Breast epithelium (tissue), 4 donors: ENCODE measurements at regions not wholly inside any gene's neighbourhood (a gene's known extent, or its start where the extent isn't known, plus 50 kb on each side); places are given as distances from the start of the nearest gene placed in this dataset.

Source experiments
- DNase-seq, 2 donors: peaks; one replicate each; pipeline ENCODE4 v3.0.0-alpha.2; 2019; ENCODE audit warnings: low spot score in 2 of 2
- H3K27ac ChIP-seq, 2 donors: fragments of 200-600 bp; sonication (generic) in 1 of 2; one replicate each; pipeline ENCODE4 v1.5.1; 2016 to 2019; ENCODE audit warnings: mild to moderate bottlenecking in 1 of 2
- H3K27me3 ChIP-seq, 2 donors: fragments of 200-600 bp; sonication (generic) in 1 of 2; one replicate each; pipeline versions ENCODE4 v1.5.1 to v1.6.0; 2017 to 2019; ENCODE audit warnings: control low read depth in 1 of 2, mild to moderate bottlenecking in 1 of 2
- H3K36me3 ChIP-seq: fragments of 200-600 bp; one replicate; pipeline ENCODE4 v1.5.1; 2019
- H3K4me1 ChIP-seq, 2 donors: fragments of 200-600 bp; sonication (generic); one replicate each; pipeline ENCODE4 v1.5.1; 2016 to 2019; ENCODE audit warnings: control low read depth in 1 of 2
- H3K4me3 ChIP-seq, 3 donors: fragments of 200-600 bp; sonication (generic); 1 replicate in 2 of 3; 2 replicates in 1 of 3; pipeline ENCODE4 v1.5.1; 2016 to 2019; ENCODE audit warnings: mild to moderate bottlenecking in 3 of 3, moderate library complexity in 2 of 3
- H3K9me3 ChIP-seq, 2 donors: fragments of 200-600 bp; sonication (generic) in 1 of 2; one replicate each; pipeline ENCODE4 v1.5.1; 2016 to 2019; ENCODE audit warnings: control low read depth in 1 of 2
- POLR2A ChIP-seq: fragments of 450-650 bp; IDR thresholded peaks from one replicate; pipeline ENCODE4 v1.6.1; 2016; ENCODE audit warnings: antibody characterized with exemption, mild to moderate bottlenecking, moderate library complexity
- POLR2AphosphoS5 ChIP-seq, 3 donors: sonication (generic); formaldehyde crosslinking; IDR thresholded peaks; one replicate each; pipeline ENCODE4 v1.6.1; 2017; ENCODE audit warnings: antibody characterized with exemption in 3 of 3
- intact Hi-C: fragments of 100-400 bp; cut with DNase I; formaldehyde crosslinking; loops from one replicate; pipeline ENCODE4 v1.15.1; 2023; ENCODE audit warnings: low total_unique reads
- TF ChIP-seq, protein P1 (sequence below), 3 donors: fragments of 450-650 bp; IDR thresholded peaks; one replicate each; pipeline ENCODE4 v1.5.1; 2016 to 2017; ENCODE audit warnings: antibody characterized with exemption in 3 of 3, mild to moderate bottlenecking in 3 of 3, moderate library complexity in 3 of 3

GRCh38 chr10:33722067-33722466 lies 387.6 kb upstream of the NRP1 start:
- H3K27ac ChIP-seq = no peak overlapping the region
- H3K9me3 ChIP-seq = no peaks in the 10 kb centered on the region
- H3K36me3 ChIP-seq = no peaks in the 10 kb centered on the region
- H3K27me3 ChIP-seq = no peaks in the 10 kb centered on the region
- no peak for DNase-seq
- intact Hi-C loops = no loop called here
- no peak overlapping the region for H3K4me3 ChIP-seq
- no peaks in the 10 kb centered on the region for H3K4me1 ChIP-seq
- TF ChIP-seq, protein P1, sequence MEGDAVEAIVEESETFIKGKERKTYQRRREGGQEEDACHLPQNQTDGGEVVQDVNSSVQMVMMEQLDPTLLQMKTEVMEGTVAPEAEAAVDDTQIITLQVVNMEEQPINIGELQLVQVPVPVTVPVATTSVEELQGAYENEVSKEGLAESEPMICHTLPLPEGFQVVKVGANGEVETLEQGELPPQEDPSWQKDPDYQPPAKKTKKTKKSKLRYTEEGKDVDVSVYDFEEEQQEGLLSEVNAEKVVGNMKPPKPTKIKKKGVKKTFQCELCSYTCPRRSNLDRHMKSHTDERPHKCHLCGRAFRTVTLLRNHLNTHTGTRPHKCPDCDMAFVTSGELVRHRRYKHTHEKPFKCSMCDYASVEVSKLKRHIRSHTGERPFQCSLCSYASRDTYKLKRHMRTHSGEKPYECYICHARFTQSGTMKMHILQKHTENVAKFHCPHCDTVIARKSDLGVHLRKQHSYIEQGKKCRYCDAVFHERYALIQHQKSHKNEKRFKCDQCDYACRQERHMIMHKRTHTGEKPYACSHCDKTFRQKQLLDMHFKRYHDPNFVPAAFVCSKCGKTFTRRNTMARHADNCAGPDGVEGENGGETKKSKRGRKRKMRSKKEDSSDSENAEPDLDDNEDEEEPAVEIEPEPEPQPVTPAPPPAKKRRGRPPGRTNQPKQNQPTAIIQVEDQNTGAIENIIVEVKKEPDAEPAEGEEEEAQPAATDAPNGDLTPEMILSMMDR (IDR thresholded peaks at IDR 0.05) = no peak
- TF ChIP-seq POLR2A (no peak), POLR2AphosphoS5 (IDR thresholded peaks at IDR 0.05) (no peak)

GRCh38 chr10:33721509-33721908 lies 387.0 kb upstream of the NRP1 start:
- no peaks in the 10 kb centered on the region for H3K36me3 ChIP-seq
- DNase-seq = no peak
- no peak overlapping the region for H3K27ac ChIP-seq
- H3K4me1 ChIP-seq = no peaks in the 10 kb centered on the region
- no peaks in the 10 kb centered on the region for H3K27me3 ChIP-seq
- intact Hi-C loops = no loop called here
- no peak overlapping the region for H3K4me3 ChIP-seq
- H3K9me3 ChIP-seq = no peaks in the 10 kb centered on the region
- TF ChIP-seq, protein P1 (IDR thresholded peaks at IDR 0.05) = no peak
- TF ChIP-seq POLR2AphosphoS5 (IDR thresholded peaks at IDR 0.05) = no peak
- TF ChIP-seq POLR2A = no peak

GRCh38 chr10:33720161-33720560 lies 385.7 kb upstream of the NRP1 start:
- DNase-seq = no peak
- TF ChIP-seq POLR2A = no peak
- TF ChIP-seq, protein P1 (IDR thresholded peaks at IDR 0.05) = no peak
- no peak for TF ChIP-seq POLR2AphosphoS5 (IDR thresholded peaks at IDR 0.05)
- Histone ChIP-seq H3K9me3 (no peaks in the 10 kb centered on the region), H3K36me3 (no peaks in the 10 kb centered on the region), H3K4me3 (no peak overlapping the region), H3K4me1 (no peaks in the 10 kb centered on the region), H3K27ac (no peak overlapping the region), H3K27me3 (no peaks in the 10 kb centered on the region)
- intact Hi-C loops = no loop called here

GRCh38 chr10:33719005-33719703 lies 384.7 kb upstream of the NRP1 start:
- H3K36me3 ChIP-seq = no peaks in the 10 kb centered on the region
- no peaks in the 10 kb centered on the region for H3K4me1 ChIP-seq
- intact Hi-C loops = no loop called here
- H3K4me3 ChIP-seq = no peak overlapping the region
- H3K9me3 ChIP-seq = no peaks in the 10 kb centered on the region
- H3K27me3 ChIP-seq = no peaks in the 10 kb centered on the region
- TF ChIP-seq POLR2AphosphoS5 (IDR thresholded peaks at IDR 0.05) (no peak), POLR2A (no peak)
- TF ChIP-seq, protein P1 (IDR thresholded peaks at IDR 0.05) = no peak
- peak overlapping the region in 1 of 2 donors; percentile 27 for H3K27ac ChIP-seq
- no peak for DNase-seq

- TF ChIP-seq, protein P1 (IDR thresholded peaks at IDR 0.05) = no peak
- TF ChIP-seq POLR2AphosphoS5 (IDR thresholded peaks at IDR 0.05) (no peak), POLR2A (no peak)
- Histone ChIP-seq H3K4me3 (no peak overlapping the region), H3K27me3 (no peaks in the 10 kb centered on the region), H3K4me1 (no peaks in the 10 kb centered on the region), H3K9me3 (no peaks in the 10 kb centered on the region), H3K27ac (no peak overlapping the region), H3K36me3 (no peaks in the 10 kb centered on the region)
- DNase-seq = no peak
- intact Hi-C loops = no loop called here
These were observed 382.2 kb upstream of the NRP1 start for GRCh38 chr10:33716501-33717267.
